GM21717 (cell line): ENCODE measurements at regions not wholly inside any gene's neighbourhood (a gene's known extent, or its start where the extent isn't known, plus 50 kb on each side); places are given as distances from the start of the nearest gene placed in this dataset.
A peak's percentile ranks its signal among the peaks of the same experiment; 100 is the strongest.
"Not testable (repeated sequence)": the region's sequence is repeated elsewhere in the genome, so short reads cannot be mapped to it uniquely, and the experiment has no call there.

ENCODE experiments used
- ATAC-seq: cut with Tn5 transposase; IDR thresholded peaks from one replicate; pipeline ENCODE4 v1.9.1; 2021; ENCODE audit warnings: mild to moderate bottlenecking, moderate library complexity; ENCODE audit not compliant: unreplicated experiment

- no peak for ATAC-seq
Observed at GRCh38 chr5:27463446-27464149, 425.2 kb upstream of the CDH9 start.

- ATAC-seq, result no peak
Observed at GRCh38 chr5:27462936-27463335, 424.6 kb upstream of the CDH9 start.

- peak; percentile 88 for ATAC-seq
Observed at GRCh38 chr5:27458287-27458686, 419.9 kb upstream of the CDH9 start.

- ATAC-seq, result no peak
Observed at GRCh38 chr5:27451377-27451776, 413.0 kb upstream of the CDH9 start.

- ATAC-seq, result peak; percentile 77
Observed at GRCh38 chr5:27450607-27451006, 412.2 kb upstream of the CDH9 start.

GRCh38 chr5:27439383-27439782, 401.0 kb upstream of the CDH9 start:
- not testable (repeated sequence) for ATAC-seq

GRCh38 chr5:27437594-27438200, 399.3 kb upstream of the CDH9 start:
- ATAC-seq, result no peak

GRCh38 chr5:27434335-27434734, 395.9 kb upstream of the CDH9 start:
- ATAC-seq, result no peak

GRCh38 chr5:27414099-27414498, 375.7 kb upstream of the CDH9 start:
- no peak for ATAC-seq

GRCh38 chr5:27412384-27412783, 374.0 kb upstream of the CDH9 start:
- ATAC-seq, result no peak

GRCh38 chr5:27406020-27406419, 367.6 kb upstream of the CDH9 start:
- ATAC-seq, result no peak

- no peak for ATAC-seq
Observed at GRCh38 chr5:27403243-27403882, 365.0 kb upstream of the CDH9 start.

GRCh38 chr5:27402828-27403227, 364.4 kb upstream of the CDH9 start:
- ATAC-seq, result no peak

GRCh38 chr5:27396998-27397397, 358.6 kb upstream of the CDH9 start:
- no peak for ATAC-seq

- ATAC-seq, result no peak
Observed at GRCh38 chr5:27392716-27393115, 354.3 kb upstream of the CDH9 start.

GRCh38 chr5:27389696-27390095, 351.3 kb upstream of the CDH9 start:
- ATAC-seq, result no peak

- no peak for ATAC-seq
Observed at GRCh38 chr5:27388755-27389154, 350.4 kb upstream of the CDH9 start.

- no peak for ATAC-seq
Observed at GRCh38 chr5:27387535-27388073, 349.2 kb upstream of the CDH9 start.

GRCh38 chr5:27381686-27382085, 343.3 kb upstream of the CDH9 start:
- no peak for ATAC-seq

GRCh38 chr5:27377626-27378025, 339.2 kb upstream of the CDH9 start:
- ATAC-seq, result no peak

GRCh38 chr5:27353970-27354369, 315.6 kb upstream of the CDH9 start:
- no peak for ATAC-seq

GRCh38 chr5:27353540-27353939, 315.2 kb upstream of the CDH9 start:
- no peak for ATAC-seq
